GM19023 (cell line): ENCODE measurements at regions not wholly inside any gene's neighbourhood (a gene's known extent, or its start where the extent isn't known, plus 50 kb on each side); places are given as distances from the start of the nearest gene placed in this dataset.
"Not testable (repeated sequence)": the region's sequence is repeated elsewhere in the genome, so short reads cannot be mapped to it uniquely, and the experiment has no call there.

Source experiments
- ATAC-seq: cut with Tn5 transposase; IDR thresholded peaks from one replicate; pipeline ENCODE4 v1.9.1; 2021; ENCODE audit warnings: mild to moderate bottlenecking, moderate library complexity; ENCODE audit not compliant: unreplicated experiment

- ATAC-seq, result no peak
These were observed 86.0 kb upstream of the VEPH1 start for GRCh38 chr3:157589211-157589610.

GRCh38 chr3:157588386-157589060, 85.3 kb upstream of the VEPH1 start:
- ATAC-seq, result no peak

- no peak for ATAC-seq
These were observed 83.1 kb upstream of the VEPH1 start for GRCh38 chr3:157586293-157586692.

- no peak for ATAC-seq
These were observed 82.2 kb upstream of the VEPH1 start for GRCh38 chr3:157585386-157585785.

GRCh38 chr3:157582637-157582973, 79.4 kb upstream of the VEPH1 start:
- ATAC-seq, result no peak

- ATAC-seq, result not testable (repeated sequence)
These were observed 78.9 kb upstream of the VEPH1 start for GRCh38 chr3:157581956-157582636.

GRCh38 chr3:157581371-157581770, 78.2 kb upstream of the VEPH1 start:
- ATAC-seq, result no peak

- no peak for ATAC-seq
These were observed 75.0 kb upstream of the VEPH1 start for GRCh38 chr3:157578181-157578580.

- no peak for ATAC-seq
These were observed 71.3 kb upstream of the VEPH1 start for GRCh38 chr3:157574531-157574930.

- ATAC-seq, result no peak
These were observed 70.7 kb upstream of the VEPH1 start for GRCh38 chr3:157573780-157574378.

GRCh38 chr3:157573281-157573680, 70.1 kb upstream of the VEPH1 start:
- ATAC-seq, result no peak

GRCh38 chr3:157572559-157573270, 69.5 kb upstream of the VEPH1 start:
- ATAC-seq, result peak; percentile 70

GRCh38 chr3:157566596-157566995, 63.4 kb upstream of the VEPH1 start:
- no peak for ATAC-seq

- no peak for ATAC-seq
These were observed 56.2 kb upstream of the VEPH1 start for GRCh38 chr3:157559401-157559800.
